ENCODE measurements at regions not wholly inside any gene's neighbourhood (a gene's known extent, or its start where the extent isn't known, plus 50 kb on each side); places are given as distances from the start of the nearest gene placed in this dataset.

GRCh38 chr2:34492561-34493455, 893.7 kb upstream of the FAM98A start:
- DNase-seq = no peak

GRCh38 chr2:34486965-34487364, 887.9 kb upstream of the FAM98A start:
- DNase-seq = no peak

- no peak for DNase-seq
These were observed 882.4 kb upstream of the FAM98A start for GRCh38 chr2:34481542-34481941.

GRCh38 chr2:34480366-34480765, 881.3 kb upstream of the FAM98A start:
- DNase-seq = no peak

- DNase-seq = no peak
These were observed 876.1 kb upstream of the FAM98A start for GRCh38 chr2:34475156-34475555.

GRCh38 chr2:34474646-34475045, 875.5 kb upstream of the FAM98A start:
- no peak for DNase-seq

- DNase-seq = no peak
These were observed 848.0 kb upstream of the FAM98A start for GRCh38 chr2:34447097-34447496.

GRCh38 chr2:34423301-34423700, 824.2 kb upstream of the FAM98A start:
- no peak for DNase-seq

- no peak for DNase-seq
These were observed 820.8 kb upstream of the FAM98A start for GRCh38 chr2:34419856-34420255.

GRCh38 chr2:34416856-34417255, 817.8 kb upstream of the FAM98A start:
- no peak for DNase-seq

GRCh38 chr2:34414856-34415255, 815.8 kb upstream of the FAM98A start:
- DNase-seq = no peak

GRCh38 chr2:34408100-34408499, 809.0 kb upstream of the FAM98A start:
- no peak for DNase-seq

- no peak for DNase-seq
These were observed 804.4 kb upstream of the FAM98A start for GRCh38 chr2:34403512-34403911.

GRCh38 chr2:34402376-34402775, 803.3 kb upstream of the FAM98A start:
- no peak for DNase-seq

- no peak for DNase-seq
These were observed 802.1 kb upstream of the FAM98A start for GRCh38 chr2:34401186-34401585.

GRCh38 chr2:34388446-34388845, 789.3 kb upstream of the FAM98A start:
- no peak for DNase-seq

GRCh38 chr2:34387536-34387935, 788.4 kb upstream of the FAM98A start:
- no peak for DNase-seq

GRCh38 chr2:34379586-34379985, 780.5 kb upstream of the FAM98A start:
- DNase-seq = no peak

- no peak for DNase-seq
These were observed 774.6 kb upstream of the FAM98A start for GRCh38 chr2:34373586-34374233.

GRCh38 chr2:34372967-34373366, 773.9 kb upstream of the FAM98A start:
- DNase-seq = no peak

GRCh38 chr2:34371711-34372110, 772.6 kb upstream of the FAM98A start:
- DNase-seq = no peak

GRCh38 chr2:34368304-34368703, 769.2 kb upstream of the FAM98A start:
- no peak for DNase-seq

- DNase-seq = no peak
These were observed 766.8 kb upstream of the FAM98A start for GRCh38 chr2:34365932-34366331.

- DNase-seq = no peak
These were observed 766.4 kb upstream of the FAM98A start for GRCh38 chr2:34365512-34365911.

Measured in stimulated activated CD4-positive, alpha-beta T cell treated with anti-CD3 and anti-CD28 coated beads, Interleukin-4, amount 100 ng/mL, for 4 hours (primary cell).